Stimulated activated CD4-positive, alpha-beta T cell treated with anti-CD3 and anti-CD28 coated beads, TNF-alpha, amount 100 ng/mL, for 48 hours (primary cell): ENCODE measurements at regions not wholly inside any gene's neighbourhood (a gene's known extent, or its start where the extent isn't known, plus 50 kb on each side); places are given as distances from the start of the nearest gene placed in this dataset.

Experiments
- DNase-seq, 3 donors: peaks; one replicate each; pipeline ENCODE4 v3.0.0-alpha.2; 2020; ENCODE audit warnings: low read depth in 3 of 3

- DNase-seq = no peak
These were observed 708.6 kb upstream of the WWC1 start for GRCh38 chr5:167582886-167583285.

- no peak for DNase-seq
These were observed 706.3 kb upstream of the WWC1 start for GRCh38 chr5:167585184-167585583.

GRCh38 chr5:167587772-167588437 lies 703.5 kb upstream of the WWC1 start:
- no peak for DNase-seq

GRCh38 chr5:167592114-167592513 lies 699.3 kb upstream of the WWC1 start:
- DNase-seq = no peak

- DNase-seq = no peak
These were observed 698.0 kb upstream of the WWC1 start for GRCh38 chr5:167593329-167594060.

GRCh38 chr5:167594061-167594435 lies 697.4 kb upstream of the WWC1 start:
- DNase-seq = no peak

- no peak for DNase-seq
These were observed 696.7 kb upstream of the WWC1 start for GRCh38 chr5:167594750-167595149.

GRCh38 chr5:167595196-167595595 lies 696.2 kb upstream of the WWC1 start:
- no peak for DNase-seq

GRCh38 chr5:167598166-167598565 lies 693.3 kb upstream of the WWC1 start:
- no peak for DNase-seq

- no peak for DNase-seq
These were observed 689.4 kb upstream of the WWC1 start for GRCh38 chr5:167602067-167602466.

- no peak for DNase-seq
These were observed 688.3 kb upstream of the WWC1 start for GRCh38 chr5:167603135-167603534.

GRCh38 chr5:167608390-167609272 lies 682.8 kb upstream of the WWC1 start:
- DNase-seq = no peak

- DNase-seq = no peak
These were observed 677.0 kb upstream of the WWC1 start for GRCh38 chr5:167614294-167615021.

- no peak for DNase-seq
These were observed 675.2 kb upstream of the WWC1 start for GRCh38 chr5:167616043-167616890.

- DNase-seq = no peak
These were observed 668.1 kb upstream of the WWC1 start for GRCh38 chr5:167623354-167623753.

GRCh38 chr5:167624053-167624452 lies 667.4 kb upstream of the WWC1 start:
- no peak for DNase-seq

- DNase-seq = no peak
These were observed 664.9 kb upstream of the WWC1 start for GRCh38 chr5:167626341-167627123.

GRCh38 chr5:167629634-167630033 lies 661.8 kb upstream of the WWC1 start:
- no peak for DNase-seq

- DNase-seq = no peak
These were observed 660.3 kb upstream of the WWC1 start for GRCh38 chr5:167631191-167631590.

- DNase-seq = no peak
These were observed 658.3 kb upstream of the WWC1 start for GRCh38 chr5:167633114-167633513.
